COR-L47 (cell line): ENCODE measurements at regions not wholly inside any gene's neighbourhood (a gene's known extent, or its start where the extent isn't known, plus 50 kb on each side); places are given as distances from the start of the nearest gene placed in this dataset.

Experiments used
- DNase-seq: peaks from one replicate; lab custom pipeline; 2025; lab: John Stamatoyannopoulos, UW

DNA sequence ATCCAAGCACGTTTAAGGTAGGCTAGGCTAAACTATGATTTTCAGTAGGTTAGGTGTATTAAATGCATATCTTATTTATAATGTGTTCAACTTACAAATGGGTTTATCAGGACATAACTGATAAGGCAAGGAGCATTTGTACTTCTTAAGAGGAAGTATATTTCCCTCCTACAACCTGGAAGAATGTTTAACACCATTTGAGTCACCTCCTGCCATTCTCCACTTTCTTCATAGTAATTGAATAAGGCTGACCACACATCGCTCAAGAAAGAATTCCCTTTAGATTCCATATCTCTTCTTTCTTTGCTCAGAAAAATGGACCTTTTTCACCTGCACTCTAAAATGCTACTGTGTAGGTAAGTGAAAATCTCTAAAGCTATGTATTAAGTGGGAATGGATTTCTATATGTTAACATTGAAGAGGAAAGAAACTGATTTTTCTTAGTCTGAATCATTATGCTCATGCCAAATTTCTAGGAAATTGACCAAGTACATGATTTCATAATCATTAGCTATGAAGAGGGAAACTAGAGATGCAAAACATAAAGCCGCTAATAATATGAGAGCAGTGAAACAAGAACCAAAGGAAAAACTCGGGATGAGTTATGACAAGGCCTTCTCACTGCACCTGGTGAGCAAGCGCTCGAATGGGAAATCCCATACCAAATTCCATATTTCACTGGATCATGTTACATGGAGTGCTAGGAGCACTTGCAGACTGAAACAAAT lies 210.4 kb downstream of the ALDH8A1 start:
- no peak for DNase-seq

DNA sequence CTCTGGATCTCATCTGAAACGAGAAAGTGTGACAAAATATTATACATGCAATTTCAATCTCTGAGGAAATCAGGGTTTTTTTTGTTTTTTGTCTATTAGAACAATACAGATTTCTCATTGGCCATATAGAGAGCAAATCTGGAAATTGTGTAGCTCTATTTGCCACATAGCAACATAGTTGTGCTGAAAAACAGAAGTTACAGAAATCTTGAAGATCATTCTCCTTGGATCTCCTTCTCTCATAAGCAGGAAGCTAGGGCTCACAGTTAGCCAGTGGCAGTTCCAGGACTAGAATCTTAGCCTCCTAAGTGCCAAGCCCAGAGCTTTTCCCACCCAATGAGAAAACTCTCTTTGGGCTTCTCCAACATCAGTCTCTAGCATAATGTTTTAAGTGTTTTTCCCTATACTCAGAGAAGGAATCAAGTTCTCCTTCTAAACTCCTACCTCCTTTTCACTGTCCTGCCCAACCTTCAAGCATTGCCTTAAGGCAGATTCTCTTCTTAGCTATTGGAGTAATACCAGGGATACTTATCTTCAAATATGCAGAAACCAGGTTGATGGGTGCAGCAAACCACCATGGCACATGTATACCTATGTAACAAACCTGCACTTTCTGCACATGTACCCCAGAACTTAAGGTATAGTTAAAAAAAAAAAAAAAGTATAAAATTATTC lies 211.6 kb downstream of the ALDH8A1 start:
- DNase-seq, result no peak

DNA sequence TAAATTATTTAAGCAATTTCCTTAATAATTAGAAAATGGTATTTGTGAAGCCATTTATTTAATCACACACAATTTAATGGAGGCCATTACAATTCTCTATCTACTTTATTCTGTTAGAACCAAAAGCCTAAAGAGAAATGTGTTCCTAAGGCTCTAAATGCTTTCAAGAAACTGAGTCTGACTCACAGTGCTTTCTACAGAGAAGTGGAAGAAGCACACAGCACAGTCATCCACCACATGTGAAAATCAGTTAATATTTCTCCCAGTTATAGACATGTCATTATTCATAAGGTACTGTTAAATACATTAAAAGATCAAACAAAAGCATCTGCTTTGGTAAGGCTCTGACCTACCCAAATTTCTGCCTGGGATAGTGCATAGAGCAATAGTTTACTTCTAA lies 214.4 kb downstream of the ALDH8A1 start:
- no peak for DNase-seq

DNA sequence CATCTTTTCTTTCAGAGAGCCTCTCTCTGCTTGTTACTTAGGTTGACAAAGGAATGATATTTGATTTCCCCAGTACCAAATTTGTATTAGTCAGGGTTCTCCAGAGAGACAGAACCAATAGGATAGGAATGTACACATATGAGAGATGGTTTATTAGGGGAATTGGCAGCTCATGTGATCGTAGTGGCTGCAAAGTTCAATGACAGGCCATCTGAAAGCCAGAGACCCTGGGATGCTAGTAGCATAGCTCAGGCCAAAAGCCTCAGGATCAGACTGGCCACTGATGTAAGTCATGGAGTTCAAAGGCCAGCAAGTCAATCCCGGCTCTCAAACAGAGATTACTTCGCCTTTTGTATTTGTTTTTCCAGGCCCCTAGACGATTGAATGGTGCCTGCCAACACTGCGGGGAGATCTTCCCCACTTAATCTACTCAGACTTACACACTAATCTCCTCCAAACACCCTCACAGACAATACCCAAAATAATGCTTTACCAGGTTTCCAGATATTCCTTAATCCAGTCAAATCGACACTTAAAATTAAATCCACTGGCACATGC lies 215.5 kb downstream of the ALDH8A1 start:
- DNase-seq, result no peak

- no peak for DNase-seq
Observed at GRCh38 chr6:134733801-134734200, 216.1 kb downstream of the ALDH8A1 start.

- DNase-seq, result no peak
Observed at GRCh38 chr6:134732763-134733162, 217.1 kb downstream of the ALDH8A1 start.

DNA sequence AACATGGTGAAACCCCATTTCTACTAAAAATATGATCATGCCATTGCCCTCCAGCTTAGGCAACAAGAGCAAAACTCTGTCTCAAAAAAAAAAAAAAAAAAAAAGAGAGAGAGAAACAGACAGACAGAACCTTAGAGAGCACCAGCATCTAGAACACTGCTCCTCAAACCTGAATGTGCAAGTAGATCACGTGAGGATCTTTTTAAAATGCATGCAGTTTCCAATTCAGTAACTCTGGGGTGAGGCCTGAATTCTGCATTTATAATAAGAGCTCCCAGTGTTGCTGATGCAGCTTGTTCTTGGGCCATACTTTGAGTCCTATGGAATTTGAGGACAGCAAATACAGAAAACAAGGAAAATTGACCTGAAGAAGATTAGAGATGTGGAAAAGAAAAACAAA lies 218.3 kb downstream of the ALDH8A1 start:
- no peak for DNase-seq

DNA sequence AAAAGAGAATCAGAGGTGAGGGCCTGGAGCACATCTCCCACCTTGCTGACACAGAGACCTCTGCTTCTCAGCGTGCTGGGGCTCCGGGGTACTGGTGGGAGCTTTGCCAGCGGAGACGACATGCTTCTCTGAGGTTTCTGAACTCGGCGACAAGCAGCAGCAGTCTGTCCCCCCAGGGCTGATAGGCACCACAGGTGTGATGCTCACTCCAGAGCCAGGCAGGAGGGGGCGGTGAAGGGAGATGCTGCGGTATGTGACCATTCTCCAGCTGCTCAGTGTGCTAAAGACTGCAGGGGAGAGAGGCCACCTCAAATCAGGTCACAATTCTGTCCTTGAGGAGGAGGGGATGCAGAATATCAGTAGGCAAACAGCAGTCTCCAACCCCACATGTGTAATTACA lies 219.9 kb downstream of the ALDH8A1 start:
- no peak for DNase-seq

GRCh38 chr6:134729561-134729960 lies 220.3 kb downstream of the ALDH8A1 start:
- DNase-seq, result no peak

GRCh38 chr6:134727081-134727480 lies 222.8 kb downstream of the ALDH8A1 start:
- no peak for DNase-seq

DNA sequence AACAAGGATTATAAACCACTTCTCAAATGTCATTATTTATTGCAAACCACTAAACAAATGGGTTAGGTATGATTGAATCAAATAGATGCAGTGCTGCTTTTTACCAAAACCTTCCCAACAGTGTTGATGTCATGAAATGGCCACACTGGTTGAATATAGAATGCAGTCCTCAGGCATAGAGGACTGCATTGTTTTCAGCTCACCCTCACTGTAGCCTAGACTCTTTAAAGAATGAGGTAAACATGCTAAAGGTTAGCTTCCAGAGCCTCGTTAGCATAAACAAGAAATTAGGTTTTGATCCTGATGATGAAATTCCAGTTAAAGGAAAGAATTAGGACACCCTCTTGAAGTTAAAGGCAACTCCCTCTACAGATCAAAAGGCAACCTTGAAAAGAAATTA lies 224.3 kb downstream of the ALDH8A1 start:
- no peak for DNase-seq

- DNase-seq, result no peak
Observed at GRCh38 chr6:134724771-134725340, 225.0 kb downstream of the ALDH8A1 start.

GRCh38 chr6:134723081-134723871 lies 226.6 kb downstream of the ALDH8A1 start:
- DNase-seq, result no peak

GRCh38 chr6:134722200-134722870 lies 227.6 kb downstream of the ALDH8A1 start:
- no peak for DNase-seq

DNA sequence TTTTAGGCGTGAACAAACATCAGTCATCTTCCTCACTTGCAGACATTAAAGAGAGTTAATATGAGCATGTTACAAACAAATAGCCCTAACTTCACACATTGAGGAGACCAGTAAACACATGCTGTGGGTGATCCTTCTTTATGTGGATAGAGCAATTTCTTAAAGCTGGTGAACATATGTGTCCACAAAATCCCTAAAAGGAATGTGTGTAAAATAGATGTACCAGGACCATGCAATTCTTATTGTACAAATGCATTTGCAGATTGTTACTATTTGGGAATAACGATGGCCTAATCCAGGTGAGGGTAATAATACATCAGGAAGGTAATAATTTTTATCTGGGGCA lies 228.9 kb downstream of the ALDH8A1 start:
- no peak for DNase-seq

DNA sequence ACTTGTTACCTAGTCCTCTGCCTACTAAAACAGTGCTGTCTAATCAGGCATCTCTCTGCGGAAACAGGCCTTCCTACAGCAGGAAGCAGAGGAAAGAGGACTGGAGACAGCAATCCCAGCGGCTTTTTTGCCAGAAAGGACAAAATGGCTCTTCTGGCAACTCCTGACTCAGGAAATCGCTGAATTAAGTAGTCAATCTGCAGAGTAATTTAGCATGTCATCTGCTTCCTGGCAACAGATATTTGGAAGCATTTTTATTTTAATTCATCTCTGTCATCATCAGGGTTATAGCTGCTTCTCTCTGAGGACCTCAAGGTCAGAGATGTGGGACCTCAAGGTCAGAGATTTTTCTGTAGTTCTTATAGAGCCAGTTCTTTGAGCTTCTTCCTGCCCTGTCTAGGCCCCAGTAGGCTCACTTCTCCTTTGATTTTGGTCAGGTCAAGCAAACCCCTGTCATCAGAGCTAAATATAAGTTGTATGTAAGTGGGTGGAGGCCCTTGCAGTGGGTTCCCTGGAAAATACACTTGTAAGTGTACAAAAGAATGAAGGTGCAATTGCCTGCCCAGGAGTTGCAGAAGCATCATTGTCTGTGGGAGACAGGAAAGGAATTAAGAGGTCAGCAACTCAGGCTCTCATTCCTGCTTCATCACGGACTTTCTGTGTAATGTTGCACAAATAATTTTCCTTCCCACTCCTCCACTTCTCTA lies 229.4 kb downstream of the ALDH8A1 start:
- DNase-seq, result no peak

- no peak for DNase-seq
Observed at GRCh38 chr6:134719911-134720310, 230.0 kb downstream of the ALDH8A1 start.

DNA sequence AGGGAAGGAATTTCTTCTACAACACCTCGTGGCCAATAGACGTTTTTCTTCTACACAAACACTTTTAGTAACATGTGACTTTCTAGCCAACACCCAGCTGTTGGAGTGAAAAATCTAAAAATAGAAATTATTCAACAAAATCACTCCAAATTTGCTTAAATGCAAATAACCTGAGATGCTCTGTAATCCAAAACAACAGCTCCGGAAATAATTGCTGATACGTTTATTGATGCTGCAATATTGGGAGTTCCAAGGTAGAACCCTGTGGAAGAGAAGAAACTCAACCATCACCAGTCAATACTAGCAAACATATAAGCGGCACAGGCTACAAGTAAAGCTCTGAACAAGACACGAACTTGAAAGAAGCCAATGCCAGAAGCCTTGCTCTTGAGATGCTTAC lies 230.6 kb downstream of the ALDH8A1 start:
- DNase-seq, result no peak

DNA sequence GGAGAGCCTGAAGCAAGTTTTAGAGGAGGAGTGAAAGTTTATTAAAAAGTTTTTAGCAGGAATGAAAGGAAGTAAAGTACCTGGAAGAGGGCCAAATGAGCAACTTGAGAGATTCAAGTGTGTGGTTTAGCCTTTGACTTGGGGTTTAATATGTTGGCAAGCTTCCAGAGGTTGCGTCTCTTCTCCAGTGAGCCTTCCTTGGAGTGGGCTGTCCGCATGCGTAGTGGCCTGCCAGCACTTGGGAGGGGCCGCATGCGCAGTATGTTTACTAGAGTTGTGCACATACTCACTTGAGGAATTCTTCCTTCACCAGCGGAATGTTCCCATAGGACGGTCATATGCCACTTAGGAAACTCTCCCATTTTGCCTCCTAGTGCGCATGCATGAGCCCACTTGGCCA lies 235.2 kb downstream of the ALDH8A1 start:
- no peak for DNase-seq

DNA sequence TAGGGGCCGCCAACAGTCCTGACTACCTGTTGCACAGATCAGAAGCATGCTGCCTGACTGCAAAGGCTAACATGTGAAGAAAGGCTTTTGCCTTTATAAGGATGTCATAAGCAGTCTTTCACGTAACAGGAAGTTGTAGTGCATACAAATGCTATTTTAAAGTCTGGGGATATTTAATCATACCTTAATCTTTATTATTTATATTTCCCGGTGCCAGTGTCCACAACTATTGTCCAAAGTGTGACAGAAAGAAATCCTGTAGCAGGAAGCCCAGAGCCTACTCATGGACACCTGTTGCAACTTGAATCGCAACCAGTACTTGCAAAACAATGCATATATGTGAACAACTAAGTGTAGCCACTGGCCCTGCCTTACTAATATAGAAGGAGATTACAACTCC lies 235.8 kb downstream of the ALDH8A1 start:
- DNase-seq, result no peak

DNA sequence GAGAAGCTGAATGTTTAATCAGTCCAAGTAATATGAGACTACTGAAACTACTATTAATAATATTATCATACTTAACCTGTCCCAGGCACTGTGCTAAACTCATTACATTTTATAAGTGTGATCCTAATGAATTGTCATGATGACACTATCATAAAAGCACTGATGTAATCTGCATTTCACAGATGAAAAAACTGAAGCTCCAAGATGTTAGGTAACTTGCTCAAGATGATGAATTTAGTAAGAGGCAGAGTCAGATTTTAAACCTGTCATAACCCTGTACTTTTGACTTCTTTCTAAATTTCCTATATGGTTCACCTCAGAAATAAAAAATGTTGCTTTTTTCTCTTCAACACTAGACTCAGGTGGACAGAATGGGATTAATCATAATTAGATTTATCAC lies 237.6 kb downstream of the ALDH8A1 start:
- no peak for DNase-seq
